ENCODE measurements at regions not wholly inside any gene's neighbourhood (a gene's known extent, or its start where the extent isn't known, plus 50 kb on each side); places are given as distances from the start of the nearest gene placed in this dataset.

- Histone ChIP-seq H3K4me1 (ENCODE audit: low read length) (no peaks in the 10 kb centered on the region), H3K27ac (ENCODE audit: low read length) (no peak overlapping the region), H3K36me3 (replicated peaks; ENCODE audit: low read depth, low read length) (no peaks in the 10 kb centered on the region), H3K9me3 (ENCODE audit: insufficient read depth, low read length) (no peaks in the 10 kb centered on the region), H3K27me3 (ENCODE audit: low read depth, low read length) (no peaks in the 10 kb centered on the region), H3K9ac (ENCODE audit: low read length) (no peak overlapping the region), H3K4me2 (ENCODE audit: low read length) (no peak overlapping the region), H3K4me3 (ENCODE audit: low read length) (no peak overlapping the region), H2AFZ (ENCODE audit: low read depth, low read length) (no peak overlapping the region), H4K20me1 (ENCODE audit: insufficient read depth, low read length) (no peaks in the 10 kb centered on the region), H3K79me2 (ENCODE audit: low read length) (no peaks in the 10 kb centered on the region)
- TF ChIP-seq EZH2phosphoT487 (IDR thresholded peaks at IDR 0.05; ENCODE audit: low read depth) (no peak), CTCF (IDR thresholded peaks at IDR 0.05; ENCODE audit: low read depth, low read length) (no peak)
These were observed 144.6 kb upstream of the MRPS30 start for GRCh38 chr5:44663991-44664710.

GRCh38 chr5:44661851-44662250, 146.9 kb upstream of the MRPS30 start:
- no peaks in the 10 kb centered on the region for H3K36me3 ChIP-seq (replicated peaks; ENCODE audit: low read depth, low read length)
- H3K9ac ChIP-seq (ENCODE audit: low read length) = no peak overlapping the region
- no peak overlapping the region for H3K4me2 ChIP-seq (ENCODE audit: low read length)
- H4K20me1 ChIP-seq (ENCODE audit: insufficient read depth, low read length) = no peaks in the 10 kb centered on the region
- no peak overlapping the region for H3K27ac ChIP-seq (ENCODE audit: low read length)
- H3K4me1 ChIP-seq (ENCODE audit: low read length) = no peaks in the 10 kb centered on the region
- H3K27me3 ChIP-seq (ENCODE audit: low read depth, low read length) = no peaks in the 10 kb centered on the region
- no peak overlapping the region for H2AFZ ChIP-seq (ENCODE audit: low read depth, low read length)
- no peaks in the 10 kb centered on the region for H3K79me2 ChIP-seq (ENCODE audit: low read length)
- H3K9me3 ChIP-seq (ENCODE audit: insufficient read depth, low read length) = no peaks in the 10 kb centered on the region
- no peak for TF ChIP-seq CTCF (IDR thresholded peaks at IDR 0.05; ENCODE audit: low read depth, low read length)
- TF ChIP-seq EZH2phosphoT487 (IDR thresholded peaks at IDR 0.05; ENCODE audit: low read depth) = no peak
- no peak overlapping the region for H3K4me3 ChIP-seq (ENCODE audit: low read length)

- Histone ChIP-seq H3K9me3 (ENCODE audit: insufficient read depth, low read length) (no peaks in the 10 kb centered on the region), H3K36me3 (replicated peaks; ENCODE audit: low read depth, low read length) (no peaks in the 10 kb centered on the region), H3K27ac (ENCODE audit: low read length) (no peak overlapping the region), H3K9ac (ENCODE audit: low read length) (no peak overlapping the region), H3K79me2 (ENCODE audit: low read length) (no peaks in the 10 kb centered on the region), H3K27me3 (ENCODE audit: low read depth, low read length) (no peaks in the 10 kb centered on the region), H3K4me3 (ENCODE audit: low read length) (no peak overlapping the region), H3K4me2 (ENCODE audit: low read length) (no peak overlapping the region), H2AFZ (ENCODE audit: low read depth, low read length) (no peak overlapping the region), H3K4me1 (ENCODE audit: low read length) (no peaks in the 10 kb centered on the region), H4K20me1 (ENCODE audit: insufficient read depth, low read length) (no peaks in the 10 kb centered on the region)
- TF ChIP-seq CTCF (IDR thresholded peaks at IDR 0.05; ENCODE audit: low read depth, low read length) (no peak), EZH2phosphoT487 (IDR thresholded peaks at IDR 0.05; ENCODE audit: low read depth) (no peak)
These were observed 148.5 kb upstream of the MRPS30 start for GRCh38 chr5:44660251-44660650.

- Histone ChIP-seq H3K4me3 (ENCODE audit: low read length) (no peak overlapping the region), H2AFZ (ENCODE audit: low read depth, low read length) (no peak overlapping the region), H3K9ac (ENCODE audit: low read length) (no peak overlapping the region), H3K36me3 (replicated peaks; ENCODE audit: low read depth, low read length) (no peaks in the 10 kb centered on the region), H3K4me1 (ENCODE audit: low read length) (no peaks in the 10 kb centered on the region), H3K27ac (ENCODE audit: low read length) (no peak overlapping the region), H3K79me2 (ENCODE audit: low read length) (no peaks in the 10 kb centered on the region), H3K9me3 (ENCODE audit: insufficient read depth, low read length) (no peaks in the 10 kb centered on the region), H4K20me1 (ENCODE audit: insufficient read depth, low read length) (no peaks in the 10 kb centered on the region), H3K4me2 (ENCODE audit: low read length) (no peak overlapping the region), H3K27me3 (ENCODE audit: low read depth, low read length) (no peaks in the 10 kb centered on the region)
- no peak for TF ChIP-seq EZH2phosphoT487 (IDR thresholded peaks at IDR 0.05; ENCODE audit: low read depth)
- TF ChIP-seq CTCF (IDR thresholded peaks at IDR 0.05; ENCODE audit: low read depth, low read length) = no peak
These were observed 149.4 kb upstream of the MRPS30 start for GRCh38 chr5:44659334-44659733.
